ENCODE measurements at regions not wholly inside any gene's neighbourhood (a gene's known extent, or its start where the extent isn't known, plus 50 kb on each side); places are given as distances from the start of the nearest gene placed in this dataset.
"Not testable (repeated sequence)": the region's sequence is repeated elsewhere in the genome, so short reads cannot be mapped to it uniquely, and the experiment has no call there.

DNA sequence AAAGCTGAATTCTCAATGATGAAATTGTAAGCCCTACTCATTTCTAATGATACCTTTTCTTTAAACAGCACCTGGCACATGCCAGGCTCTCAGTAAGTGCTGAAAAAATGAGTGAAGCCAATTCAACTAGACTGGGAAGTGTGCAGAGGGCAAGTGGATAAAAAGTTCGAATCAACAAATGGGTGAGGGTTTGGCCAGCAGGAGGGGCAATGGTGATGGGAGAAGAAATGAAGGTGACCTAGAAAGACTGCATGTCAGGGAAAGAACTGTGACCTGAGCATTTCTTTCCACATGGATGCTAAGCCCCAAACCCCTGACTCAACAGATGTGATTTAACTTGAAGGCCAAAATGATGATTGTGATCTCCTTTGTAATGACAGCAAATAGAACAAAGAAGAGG is 54.6 kb downstream of the DKK1 start:
- DNase-seq: no peak

DNA sequence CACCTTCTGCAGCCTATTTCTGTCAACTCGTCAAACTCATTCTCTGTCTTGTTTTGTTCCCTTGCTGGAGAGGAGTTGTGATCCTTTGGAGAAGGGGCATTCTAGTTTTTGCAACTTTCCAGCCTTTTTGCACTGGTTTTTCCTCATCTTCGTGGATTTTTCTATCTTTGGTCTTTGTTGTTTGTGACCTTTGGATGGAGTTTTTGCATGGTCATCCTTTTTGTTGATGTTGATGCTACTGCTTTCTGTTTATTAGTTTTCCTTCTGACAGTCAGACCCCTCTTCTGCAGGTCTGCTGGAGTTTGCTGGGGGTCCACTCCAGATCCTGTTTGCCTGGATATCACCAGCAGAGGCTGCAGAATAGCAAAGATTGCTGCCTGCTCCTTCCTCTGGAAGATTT is 60.1 kb downstream of the DKK1 start:
- not testable (repeated sequence) for DNase-seq

DNA sequence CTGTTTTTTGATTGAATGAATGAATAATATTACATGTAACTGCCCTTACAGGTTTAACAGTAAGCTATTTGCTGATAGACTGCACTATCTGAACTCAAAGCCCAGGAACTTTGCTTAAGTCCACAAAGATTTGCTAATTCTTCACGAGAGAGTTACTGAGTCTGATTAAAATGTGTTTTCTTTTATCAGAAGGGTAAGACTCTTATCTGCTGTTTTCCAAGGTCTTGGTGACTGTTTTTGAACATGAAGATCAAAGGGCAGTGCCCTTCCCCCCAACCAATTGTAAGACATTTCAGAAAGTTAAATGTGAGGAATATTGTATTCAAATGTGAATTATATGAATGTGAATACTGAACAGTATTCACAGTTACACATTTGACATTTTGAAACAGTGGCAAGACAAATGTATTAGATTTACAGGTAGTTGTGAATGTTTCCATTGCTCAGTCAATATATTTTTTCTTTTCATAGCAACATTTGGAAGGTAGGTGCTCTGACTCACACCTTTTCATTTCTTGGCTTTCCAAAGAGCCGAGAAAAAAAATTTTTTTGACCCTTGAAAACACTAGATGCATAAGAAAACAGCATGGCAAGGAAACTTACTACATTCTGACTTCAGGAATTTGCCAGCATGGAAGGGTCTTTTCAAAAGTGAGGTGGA is 62.7 kb downstream of the DKK1 start:
- no peak for DNase-seq

DNA sequence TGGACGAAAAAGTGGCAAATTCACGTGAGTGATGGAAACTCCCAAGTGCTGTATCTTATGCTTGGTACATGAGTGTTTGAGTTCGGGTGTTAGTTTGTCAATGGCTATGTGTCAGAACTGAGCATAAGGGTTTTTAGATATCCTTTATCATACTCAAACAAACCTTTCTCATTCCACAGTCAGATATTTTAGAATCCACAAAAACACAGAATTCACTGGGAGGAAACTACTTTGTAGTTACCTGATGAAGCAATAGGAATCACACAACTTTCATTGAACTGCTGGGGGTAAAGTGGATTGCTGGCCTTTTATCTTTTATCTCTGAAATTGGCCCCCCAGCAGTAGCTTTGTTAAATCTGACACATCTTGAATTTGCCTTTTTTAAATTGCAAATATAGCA is 64.0 kb downstream of the DKK1 start:
- DNase-seq: no peak

DNA sequence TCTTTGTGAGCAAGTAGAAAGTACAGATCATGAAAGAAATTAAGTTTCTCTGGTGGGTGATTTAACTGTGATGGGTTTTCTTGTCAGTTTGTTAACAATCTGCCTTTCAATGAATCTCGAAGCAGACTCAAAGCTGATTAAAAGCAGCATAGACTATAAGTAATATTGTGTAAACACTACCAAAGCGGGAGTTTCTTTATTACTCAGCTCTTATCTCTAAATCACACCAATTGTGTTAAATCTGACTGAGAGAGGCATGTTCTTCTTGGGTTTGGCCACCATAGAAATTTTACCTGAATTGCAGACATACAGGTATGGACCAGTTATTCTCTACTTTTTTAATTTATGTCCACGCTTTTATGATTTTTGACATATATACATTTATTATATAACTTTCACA is 65.2 kb downstream of the DKK1 start:
- no peak for DNase-seq

DNA sequence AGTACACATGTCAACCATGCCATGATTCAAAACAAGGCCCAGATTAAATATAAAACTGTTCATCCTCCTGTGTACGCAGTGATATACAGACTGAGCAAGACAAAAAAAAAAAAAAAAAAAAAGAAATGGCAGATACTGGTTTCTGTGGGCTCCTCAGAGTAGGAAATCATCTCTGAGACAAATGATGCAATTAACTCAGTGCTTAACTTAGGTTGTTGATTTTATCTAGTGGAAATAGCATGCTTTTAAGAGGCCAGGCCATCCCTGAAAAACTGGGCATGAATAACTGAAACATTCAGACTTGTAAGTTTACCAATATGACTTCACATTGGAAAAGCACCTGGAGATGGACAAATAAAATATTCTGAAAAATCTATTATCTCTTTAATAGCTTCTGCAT is 69.0 kb downstream of the DKK1 start:
- no peak for DNase-seq

DNA sequence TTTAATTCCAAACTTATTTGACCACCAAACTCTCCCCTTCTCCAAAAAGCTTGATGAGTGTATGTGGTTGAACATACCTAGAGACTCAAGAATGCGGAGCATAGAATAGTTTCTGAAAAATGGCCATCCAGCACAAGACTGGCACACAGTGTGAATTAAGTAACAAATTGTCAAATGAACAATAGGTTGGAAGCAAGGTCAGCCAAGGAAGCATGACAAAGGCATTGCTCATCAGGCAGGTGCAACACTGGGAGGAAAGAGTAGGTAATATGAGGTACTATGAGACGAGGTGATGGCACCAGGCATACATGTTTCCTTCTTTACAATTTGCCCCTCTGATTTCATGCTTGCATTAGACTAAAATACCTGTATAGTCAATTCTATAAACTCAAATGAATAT is 73.7 kb downstream of the DKK1 start:
- no peak for DNase-seq

DNA sequence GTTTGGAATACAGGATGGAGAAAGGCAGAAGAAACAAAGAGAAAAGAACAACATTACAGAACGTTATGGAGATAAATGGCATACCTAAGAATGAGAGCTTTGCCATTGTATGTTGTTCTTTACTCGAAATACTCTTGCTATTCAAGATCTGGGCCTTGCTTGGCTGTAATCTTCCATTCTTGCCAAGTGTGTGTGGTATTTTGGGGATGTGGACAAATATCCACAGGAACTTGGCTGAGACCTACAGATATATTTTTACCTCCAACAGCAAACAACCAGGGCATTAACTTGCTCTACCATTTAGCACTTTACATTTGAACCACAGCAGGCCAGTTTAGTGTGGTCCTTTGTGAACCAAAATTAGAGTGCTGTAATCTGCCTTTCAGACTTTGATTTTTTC is 76.3 kb downstream of the DKK1 start:
- DNase-seq: no peak

DNA sequence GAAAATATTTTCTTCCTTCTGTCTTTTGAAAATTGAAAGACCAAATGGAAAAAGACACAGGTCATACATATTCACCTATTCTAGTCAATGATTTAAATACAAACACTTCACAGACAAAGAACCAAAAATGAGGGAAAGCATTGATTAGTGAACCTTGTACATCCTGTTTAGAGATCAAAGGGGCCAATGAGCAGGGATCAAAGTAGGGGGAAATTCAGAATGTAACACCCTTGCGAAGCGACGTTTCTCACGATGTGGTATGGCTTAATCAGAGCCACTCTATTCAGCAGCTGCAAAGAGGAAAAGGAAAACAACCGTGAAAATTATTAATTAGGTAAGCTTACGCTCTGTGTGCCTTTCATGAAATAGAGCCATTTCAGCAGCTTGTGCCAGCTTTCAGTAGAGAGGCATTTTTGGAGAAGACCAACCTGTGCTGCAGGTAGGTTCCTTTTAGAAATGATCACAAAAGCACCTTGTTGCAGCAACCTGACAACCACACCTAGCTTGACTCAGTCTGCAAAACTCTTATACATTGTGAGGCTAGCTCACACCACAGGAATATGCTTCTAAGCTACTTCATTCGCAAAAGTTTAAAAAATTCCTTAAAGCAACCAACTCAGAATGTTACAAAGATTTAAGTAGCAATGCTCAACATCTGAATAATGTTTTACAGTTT is 78.0 kb downstream of the DKK1 start:
- no peak for DNase-seq

DNA sequence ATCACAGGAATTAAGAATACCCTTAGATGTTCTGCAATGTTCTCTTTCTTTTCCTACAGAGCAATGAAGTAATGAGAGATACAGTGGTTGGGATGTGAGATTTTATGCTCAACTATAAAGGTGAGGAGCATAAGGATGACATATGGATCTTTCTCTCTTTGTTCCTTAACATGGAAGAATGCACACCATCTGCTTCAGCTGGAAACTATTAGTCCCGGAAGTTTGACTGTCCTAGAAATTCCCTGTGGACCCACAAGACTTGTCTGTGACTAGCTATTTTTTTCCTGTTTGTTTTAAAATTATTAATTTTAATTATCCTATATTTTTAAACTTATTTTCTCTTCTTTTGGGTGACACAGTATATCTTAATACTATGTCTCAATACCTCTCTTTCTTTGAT is 80.2 kb downstream of the DKK1 start:
- DNase-seq: no peak

DNA sequence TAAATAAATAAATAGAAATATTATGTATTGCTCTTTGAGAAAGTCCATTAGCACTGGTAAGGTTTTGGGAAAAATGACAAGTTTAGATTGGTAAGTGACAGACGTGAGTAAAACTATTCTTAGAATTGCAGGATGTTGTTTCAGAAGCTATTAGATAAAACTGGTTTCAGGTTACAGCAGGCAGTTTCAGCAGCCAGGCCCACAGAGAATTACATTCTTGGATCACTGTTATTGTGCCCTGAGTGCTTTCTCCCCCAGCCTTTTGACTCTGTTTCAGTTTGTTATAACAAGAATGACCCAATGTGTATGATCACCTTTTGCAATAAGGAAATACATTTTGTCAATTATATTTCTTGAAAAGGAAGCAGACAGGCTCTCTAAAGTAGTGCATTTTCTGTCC is 86.5 kb downstream of the DKK1 start:
- DNase-seq: no peak

DNA sequence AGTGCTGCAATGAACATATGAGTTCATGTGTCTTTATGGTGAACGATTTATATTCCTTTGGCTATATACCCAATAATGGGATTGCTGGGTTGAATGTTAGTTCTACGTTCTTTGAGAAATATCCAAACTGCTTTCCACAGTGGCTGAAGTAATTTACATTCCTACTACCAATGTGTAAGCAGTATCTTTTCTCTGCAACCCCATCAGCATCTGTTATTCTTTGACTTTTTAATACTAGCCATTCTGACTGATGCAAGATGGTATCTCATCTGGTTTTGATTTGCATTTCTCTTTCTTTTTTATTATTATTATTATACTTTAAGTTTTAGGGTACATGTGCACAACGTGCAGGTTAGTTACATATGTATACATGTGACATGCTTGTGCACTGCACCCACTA is 89.7 kb downstream of the DKK1 start:
- not testable (repeated sequence) for DNase-seq

DNA sequence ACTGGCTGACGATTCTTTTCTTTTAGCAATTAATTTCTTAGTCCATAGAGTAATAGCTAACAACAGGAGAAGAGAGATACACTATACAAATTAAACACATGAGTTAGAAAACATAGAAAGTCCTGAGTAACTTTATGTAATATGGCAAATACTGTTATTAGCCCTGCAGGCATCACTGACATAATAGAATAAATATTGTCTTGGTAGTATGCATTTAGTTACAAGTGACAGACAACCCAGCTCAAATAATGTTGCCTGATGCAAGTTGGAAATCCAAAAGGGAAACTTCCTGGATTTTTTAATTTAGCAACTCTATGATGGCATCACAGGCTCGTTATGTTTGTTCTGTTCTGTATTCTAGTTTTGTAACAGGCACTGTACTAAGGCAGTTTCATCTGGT is 95.1 kb downstream of the DKK1 start:
- no peak for DNase-seq

DNA sequence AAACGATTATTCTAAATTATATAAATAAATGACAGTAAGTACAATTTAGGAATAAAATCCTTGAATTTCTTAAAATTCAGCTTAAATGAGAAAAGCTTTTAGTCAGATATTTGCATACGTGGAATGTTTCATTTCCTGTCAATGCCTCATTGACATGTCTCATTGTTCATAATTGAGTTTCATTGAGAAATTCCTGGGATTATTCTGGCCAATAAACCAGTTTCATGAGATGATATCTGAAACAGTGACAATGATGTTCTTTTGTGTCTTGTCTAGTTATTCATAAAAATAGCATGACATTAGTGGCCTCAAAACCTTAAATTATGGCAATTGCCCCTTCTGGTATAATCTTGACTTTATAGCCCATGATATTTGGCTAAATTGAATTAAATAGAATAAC is 95.8 kb downstream of the DKK1 start:
- no peak for DNase-seq

DNA sequence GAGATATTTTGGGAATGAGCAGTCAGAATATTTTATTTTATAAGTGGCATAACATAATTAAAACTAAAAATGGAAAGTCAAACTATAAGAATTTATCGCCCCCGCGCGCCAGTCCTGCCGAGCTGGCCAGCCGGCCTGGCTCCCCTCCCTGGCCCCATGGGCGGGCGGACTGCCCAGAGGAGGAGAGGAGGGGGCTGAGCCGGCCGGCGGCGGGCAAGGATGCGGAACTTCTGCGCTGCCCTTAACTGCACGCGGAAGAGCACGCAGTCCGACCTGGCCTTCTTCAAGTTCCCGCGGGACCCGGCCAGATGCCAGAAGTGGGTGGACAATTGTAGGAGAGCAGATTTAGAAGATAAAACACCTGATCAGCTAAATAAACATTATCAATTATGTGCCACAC is 96.8 kb downstream of the DKK1 start:
- no peak for DNase-seq

DNA sequence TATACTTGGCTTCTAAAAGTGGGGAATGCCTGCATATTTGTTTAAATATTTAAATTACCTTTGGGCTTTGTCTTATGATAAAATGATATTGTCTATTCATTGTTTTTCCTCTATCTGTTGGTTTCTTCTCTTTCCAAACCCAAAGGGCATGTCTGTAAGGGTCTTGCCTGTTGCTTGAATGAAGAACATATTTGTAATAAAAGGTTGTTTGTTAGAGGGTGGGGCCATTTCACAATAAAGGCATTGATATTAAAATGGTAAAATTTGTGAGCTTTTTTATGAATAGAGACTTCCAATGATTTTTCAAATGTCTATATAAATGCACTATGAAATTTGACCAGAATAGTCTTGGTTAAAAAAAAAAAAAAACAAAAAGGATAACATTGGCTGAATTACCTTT is 105.2 kb downstream of the DKK1 start:
- DNase-seq: no peak

DNA sequence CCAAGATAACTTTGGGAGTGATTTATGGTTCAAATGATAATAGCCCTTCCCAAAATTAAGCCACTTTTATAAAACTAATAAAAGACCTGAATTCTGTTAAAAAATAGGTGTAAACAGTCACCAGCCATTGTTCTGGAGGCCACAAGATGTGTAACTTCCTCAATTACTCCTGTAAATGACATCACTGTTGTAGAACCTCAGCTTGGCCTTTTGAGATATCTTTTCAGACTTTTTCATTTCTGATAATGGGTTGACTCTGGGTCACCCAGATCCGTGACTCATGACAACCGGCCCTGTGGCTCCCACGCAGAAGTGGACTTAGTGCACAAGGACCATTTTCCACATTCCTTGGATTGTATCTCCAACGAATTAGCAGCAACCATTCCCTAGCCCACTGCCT is 106.6 kb downstream of the DKK1 start:
- no peak for DNase-seq

DNA sequence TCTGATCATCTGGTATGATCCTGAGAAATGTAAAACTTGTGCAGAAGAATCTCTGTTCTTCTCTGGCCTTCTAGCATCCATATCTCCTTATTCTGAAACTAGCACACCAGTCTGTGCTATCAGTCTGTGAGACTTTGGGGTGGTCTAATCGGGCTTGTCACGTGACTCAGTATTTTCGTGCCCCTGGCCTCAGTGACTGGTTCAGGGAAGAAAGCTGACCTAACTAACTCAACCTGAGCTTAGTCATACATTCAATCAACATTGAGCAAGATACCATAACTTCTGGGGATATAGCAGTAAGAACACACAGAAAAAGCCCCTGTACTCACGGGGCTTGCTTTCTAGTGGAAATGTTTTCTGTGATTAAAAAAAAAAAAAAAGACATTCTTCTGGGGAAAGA is 109.3 kb downstream of the DKK1 start:
- no peak for DNase-seq

DNA sequence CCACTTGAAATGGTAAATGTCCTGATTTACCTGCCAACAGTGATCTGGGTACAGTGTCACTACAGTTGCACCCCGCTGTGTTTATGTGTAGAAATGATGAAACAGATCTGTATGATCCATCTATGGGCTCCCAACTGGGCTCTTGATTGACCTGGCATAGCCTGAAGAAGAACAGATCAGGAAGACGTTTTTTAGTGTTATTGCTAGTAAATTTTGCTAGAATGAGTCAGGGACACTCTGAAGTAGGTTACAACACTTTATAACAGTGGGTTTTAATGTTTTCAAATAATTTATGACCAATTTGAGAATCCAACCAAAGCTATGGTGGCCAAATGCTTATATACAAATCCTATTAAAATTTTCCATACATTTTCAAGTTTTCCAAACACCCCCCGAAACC is 110.3 kb downstream of the DKK1 start:
- no peak for DNase-seq

DNA sequence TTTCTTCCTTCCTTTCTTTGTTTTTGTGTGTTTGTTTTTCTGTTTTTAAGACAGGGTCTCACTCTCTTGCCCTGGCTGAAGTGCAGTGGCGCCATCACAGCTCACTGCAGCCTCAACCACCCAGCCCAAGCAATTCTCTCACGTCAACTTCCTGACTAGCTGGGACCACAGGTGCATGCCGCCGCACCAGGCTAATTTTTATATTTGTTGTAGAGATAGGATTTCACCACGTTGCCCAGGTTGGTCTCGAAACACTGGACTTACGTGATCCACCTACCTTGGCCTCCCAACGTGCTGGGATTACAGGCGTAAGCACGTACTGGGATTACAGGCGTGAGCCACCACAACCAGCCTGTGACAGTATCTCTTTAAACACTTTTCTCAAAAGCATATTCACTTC is 120.7 kb downstream of the DKK1 start:
- DNase-seq: no peak

DNA sequence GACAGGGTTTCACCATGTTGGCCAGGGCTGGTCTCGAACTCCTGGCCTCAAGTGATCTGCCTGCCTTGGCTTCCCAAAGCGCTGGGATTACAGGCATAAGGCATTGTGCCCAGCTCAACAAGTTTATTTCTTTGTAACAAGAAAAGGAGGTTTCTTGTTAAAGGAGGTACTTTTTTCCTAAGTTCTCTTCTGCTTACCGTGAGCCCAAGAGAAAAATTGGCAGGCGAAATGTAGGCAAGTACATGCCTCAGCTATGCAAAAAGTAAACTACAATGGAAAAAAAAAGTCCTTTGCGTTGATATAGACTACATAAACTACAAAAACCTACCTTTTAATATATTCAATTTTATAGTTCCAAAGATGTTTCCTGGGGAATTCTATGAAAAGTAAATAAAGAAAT is 122.6 kb downstream of the DKK1 start:
- no peak for DNase-seq

DNA sequence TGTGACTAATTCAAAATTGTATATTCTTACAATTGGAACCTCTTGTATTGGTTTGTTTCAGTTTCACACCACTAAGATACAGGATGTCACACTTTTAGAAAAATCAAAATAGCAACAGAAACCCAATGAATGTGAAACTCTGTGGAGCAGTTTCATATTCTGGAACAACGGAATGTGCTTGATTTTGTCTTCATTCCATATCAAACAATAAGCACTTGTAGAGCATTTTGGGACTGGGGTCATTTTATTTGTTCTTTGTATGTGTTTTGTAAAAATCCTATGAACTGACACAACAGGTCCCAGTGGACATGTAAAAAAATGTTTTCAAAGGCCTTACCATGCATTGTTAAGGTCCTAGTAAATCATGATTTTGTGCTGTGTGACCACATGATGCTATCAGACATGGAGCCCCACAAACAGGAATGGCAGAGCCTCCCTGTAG is 123.1 kb downstream of the DKK1 start:
- DNase-seq: no peak

DNA sequence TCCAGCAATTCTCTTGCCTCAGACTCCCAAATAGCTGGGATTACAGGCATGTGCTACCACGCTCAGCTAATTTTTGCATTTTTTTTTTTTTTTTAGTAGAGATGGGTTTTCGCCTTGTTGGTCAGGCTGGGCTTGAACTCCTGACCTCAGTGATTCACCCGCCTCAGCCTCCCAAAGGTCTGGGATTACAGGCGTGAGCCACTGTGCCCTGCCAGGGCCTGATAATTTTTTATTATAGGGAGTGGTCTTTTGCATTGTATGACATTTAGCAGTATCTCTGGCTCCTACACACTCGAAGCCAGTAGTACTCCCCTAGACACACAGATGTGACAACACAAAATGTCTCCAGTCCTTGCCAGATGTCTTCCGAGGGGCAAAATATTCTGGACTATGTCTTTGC is 124.0 kb downstream of the DKK1 start:
- no peak for DNase-seq

DNA sequence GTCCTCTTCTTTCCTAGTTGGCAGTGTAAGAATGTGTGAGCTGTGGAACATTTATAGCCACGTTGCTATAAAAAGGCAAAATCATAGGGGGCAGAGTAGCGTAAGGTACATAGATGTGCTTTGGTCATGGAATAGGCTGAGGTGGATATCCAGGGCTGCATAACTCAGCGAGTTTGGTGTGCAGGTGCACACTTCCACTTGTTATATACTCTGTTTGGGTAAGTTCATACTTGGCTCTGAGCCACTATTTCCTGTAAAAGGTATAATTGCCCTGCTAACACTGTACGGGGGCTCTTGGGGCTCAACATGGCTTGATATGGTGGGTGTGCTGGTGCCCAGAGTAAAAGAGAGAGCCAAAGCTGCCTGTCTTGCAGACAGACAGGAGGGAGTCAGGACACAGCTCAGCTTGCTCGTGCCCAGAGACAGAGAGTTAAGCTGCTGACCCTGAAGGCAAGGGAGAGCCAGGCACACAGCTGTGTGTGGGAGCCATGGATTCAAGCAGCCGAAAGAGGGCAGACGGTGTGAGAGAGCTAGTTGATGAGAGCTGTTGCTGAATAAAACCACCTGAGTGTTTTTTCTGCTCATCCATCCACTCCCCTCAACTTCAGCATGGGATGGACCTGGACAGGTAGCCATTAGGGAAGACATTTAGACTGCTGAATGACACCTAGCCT is 126.7 kb downstream of the DKK1 start:
- DNase-seq: no peak

DNA sequence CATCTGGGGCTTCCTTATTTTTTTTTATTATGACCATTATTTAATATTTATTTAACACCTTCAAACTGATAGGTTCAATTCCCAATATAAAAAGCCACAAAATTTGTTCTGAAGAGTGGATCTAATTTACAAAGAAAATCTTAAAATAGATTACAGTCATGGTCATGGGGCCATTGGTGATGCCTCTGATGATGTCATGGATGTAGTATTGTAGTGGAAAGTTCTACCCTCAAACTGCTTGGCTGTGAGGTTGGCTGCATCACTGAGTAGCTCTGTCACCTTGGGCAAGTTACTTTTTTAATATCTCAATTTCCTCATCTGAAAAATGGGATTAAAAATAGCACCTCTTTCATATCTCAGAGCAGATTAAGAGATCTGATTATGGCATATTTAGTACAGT is 128.5 kb downstream of the DKK1 start:
- DNase-seq: no peak

Measured in NCI-H146 (cell line).